WTC11 (cell line): ENCODE measurements at regions not wholly inside any gene's neighbourhood (a gene's known extent, or its start where the extent isn't known, plus 50 kb on each side); places are given as distances from the start of the nearest gene placed in this dataset.

Source experiments
- ATF1 ChIP-seq: sonication (generic); formaldehyde crosslinking; IDR thresholded peaks from 2 replicates; pipeline ENCODE4 v1.8.1; 2023; ENCODE audit warnings: mild to moderate bottlenecking, moderate library complexity, missing genetic modification reagents
- E2F5 ChIP-seq: sonication (generic); formaldehyde crosslinking; IDR thresholded peaks from 2 replicates; pipeline ENCODE4 v1.8.1; 2022; ENCODE audit warnings: mild to moderate bottlenecking, moderate library complexity, missing genetic modification reagents
- JUN ChIP-seq: sonication (generic); formaldehyde crosslinking; IDR thresholded peaks from 2 replicates; pipeline ENCODE4 v1.8.0; 2023; ENCODE audit warnings: mild to moderate bottlenecking, missing genetic modification reagents
- NFYB ChIP-seq: sonication (generic); formaldehyde crosslinking; conservative IDR thresholded peaks from 2 replicates; pipeline ENCODE4 v1.8.0; 2022; ENCODE audit warnings: low read depth, missing genetic modification reagents
- NR3C1 ChIP-seq: sonication (generic); formaldehyde crosslinking; conservative IDR thresholded peaks from 2 replicates; pipeline ENCODE4 v1.8.1; 2023; ENCODE audit warnings: low read depth, mild to moderate bottlenecking, missing genetic modification reagents
- ZNF121 ChIP-seq: sonication (generic); formaldehyde crosslinking; IDR thresholded peaks from 2 replicates; pipeline ENCODE4 v1.8.0; 2023; ENCODE audit warnings: missing genetic modification reagents
- TF ChIP-seq, protein P1 (sequence below): fragments of 200-600 bp; IDR thresholded peaks from 2 replicates; pipeline ENCODE4 v1.8.0; 2022; ENCODE audit warnings: antibody characterized with exemption
- TF ChIP-seq, protein P2 (sequence below): sonication (generic); formaldehyde crosslinking; IDR thresholded peaks from 2 replicates; pipeline ENCODE4 v1.8.0; 2022; ENCODE audit warnings: missing genetic modification reagents
- TF ChIP-seq, protein P3 (sequence below): sonication (generic); formaldehyde crosslinking; IDR thresholded peaks from 2 replicates; pipeline ENCODE4 v1.8.0; 2023; ENCODE audit warnings: mild to moderate bottlenecking, missing genetic modification reagents

GRCh38 chr5:38608874-38609273 lies 52.4 kb upstream of the LIFR start:
- TF ChIP-seq, protein P1, sequence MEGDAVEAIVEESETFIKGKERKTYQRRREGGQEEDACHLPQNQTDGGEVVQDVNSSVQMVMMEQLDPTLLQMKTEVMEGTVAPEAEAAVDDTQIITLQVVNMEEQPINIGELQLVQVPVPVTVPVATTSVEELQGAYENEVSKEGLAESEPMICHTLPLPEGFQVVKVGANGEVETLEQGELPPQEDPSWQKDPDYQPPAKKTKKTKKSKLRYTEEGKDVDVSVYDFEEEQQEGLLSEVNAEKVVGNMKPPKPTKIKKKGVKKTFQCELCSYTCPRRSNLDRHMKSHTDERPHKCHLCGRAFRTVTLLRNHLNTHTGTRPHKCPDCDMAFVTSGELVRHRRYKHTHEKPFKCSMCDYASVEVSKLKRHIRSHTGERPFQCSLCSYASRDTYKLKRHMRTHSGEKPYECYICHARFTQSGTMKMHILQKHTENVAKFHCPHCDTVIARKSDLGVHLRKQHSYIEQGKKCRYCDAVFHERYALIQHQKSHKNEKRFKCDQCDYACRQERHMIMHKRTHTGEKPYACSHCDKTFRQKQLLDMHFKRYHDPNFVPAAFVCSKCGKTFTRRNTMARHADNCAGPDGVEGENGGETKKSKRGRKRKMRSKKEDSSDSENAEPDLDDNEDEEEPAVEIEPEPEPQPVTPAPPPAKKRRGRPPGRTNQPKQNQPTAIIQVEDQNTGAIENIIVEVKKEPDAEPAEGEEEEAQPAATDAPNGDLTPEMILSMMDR, result no peak
- TF ChIP-seq NR3C1, result no peak
- TF ChIP-seq NFYB (CRISPR knock-in tag), result no peak
- TF ChIP-seq ZNF121, result no peak
- TF ChIP-seq ATF1 (CRISPR knock-in tag), result no peak
- TF ChIP-seq, protein P2, sequence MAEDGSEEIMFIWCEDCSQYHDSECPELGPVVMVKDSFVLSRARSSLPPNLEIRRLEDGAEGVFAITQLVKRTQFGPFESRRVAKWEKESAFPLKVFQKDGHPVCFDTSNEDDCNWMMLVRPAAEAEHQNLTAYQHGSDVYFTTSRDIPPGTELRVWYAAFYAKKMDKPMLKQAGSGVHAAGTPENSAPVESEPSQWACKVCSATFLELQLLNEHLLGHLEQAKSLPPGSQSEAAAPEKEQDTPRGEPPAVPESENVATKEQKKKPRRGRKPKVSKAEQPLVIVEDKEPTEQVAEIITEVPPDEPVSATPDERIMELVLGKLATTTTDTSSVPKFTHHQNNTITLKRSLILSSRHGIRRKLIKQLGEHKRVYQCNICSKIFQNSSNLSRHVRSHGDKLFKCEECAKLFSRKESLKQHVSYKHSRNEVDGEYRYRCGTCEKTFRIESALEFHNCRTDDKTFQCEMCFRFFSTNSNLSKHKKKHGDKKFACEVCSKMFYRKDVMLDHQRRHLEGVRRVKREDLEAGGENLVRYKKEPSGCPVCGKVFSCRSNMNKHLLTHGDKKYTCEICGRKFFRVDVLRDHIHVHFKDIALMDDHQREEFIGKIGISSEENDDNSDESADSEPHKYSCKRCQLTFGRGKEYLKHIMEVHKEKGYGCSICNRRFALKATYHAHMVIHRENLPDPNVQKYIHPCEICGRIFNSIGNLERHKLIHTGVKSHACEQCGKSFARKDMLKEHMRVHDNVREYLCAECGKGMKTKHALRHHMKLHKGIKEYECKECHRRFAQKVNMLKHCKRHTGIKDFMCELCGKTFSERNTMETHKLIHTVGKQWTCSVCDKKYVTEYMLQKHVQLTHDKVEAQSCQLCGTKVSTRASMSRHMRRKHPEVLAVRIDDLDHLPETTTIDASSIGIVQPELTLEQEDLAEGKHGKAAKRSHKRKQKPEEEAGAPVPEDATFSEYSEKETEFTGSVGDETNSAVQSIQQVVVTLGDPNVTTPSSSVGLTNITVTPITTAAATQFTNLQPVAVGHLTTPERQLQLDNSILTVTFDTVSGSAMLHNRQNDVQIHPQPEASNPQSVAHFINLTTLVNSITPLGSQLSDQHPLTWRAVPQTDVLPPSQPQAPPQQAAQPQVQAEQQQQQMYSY (CRISPR knock-in tag), result no peak
- TF ChIP-seq E2F5 (CRISPR knock-in tag), result no peak
- TF ChIP-seq JUN (CRISPR knock-in tag), result no peak
- TF ChIP-seq, protein P3, sequence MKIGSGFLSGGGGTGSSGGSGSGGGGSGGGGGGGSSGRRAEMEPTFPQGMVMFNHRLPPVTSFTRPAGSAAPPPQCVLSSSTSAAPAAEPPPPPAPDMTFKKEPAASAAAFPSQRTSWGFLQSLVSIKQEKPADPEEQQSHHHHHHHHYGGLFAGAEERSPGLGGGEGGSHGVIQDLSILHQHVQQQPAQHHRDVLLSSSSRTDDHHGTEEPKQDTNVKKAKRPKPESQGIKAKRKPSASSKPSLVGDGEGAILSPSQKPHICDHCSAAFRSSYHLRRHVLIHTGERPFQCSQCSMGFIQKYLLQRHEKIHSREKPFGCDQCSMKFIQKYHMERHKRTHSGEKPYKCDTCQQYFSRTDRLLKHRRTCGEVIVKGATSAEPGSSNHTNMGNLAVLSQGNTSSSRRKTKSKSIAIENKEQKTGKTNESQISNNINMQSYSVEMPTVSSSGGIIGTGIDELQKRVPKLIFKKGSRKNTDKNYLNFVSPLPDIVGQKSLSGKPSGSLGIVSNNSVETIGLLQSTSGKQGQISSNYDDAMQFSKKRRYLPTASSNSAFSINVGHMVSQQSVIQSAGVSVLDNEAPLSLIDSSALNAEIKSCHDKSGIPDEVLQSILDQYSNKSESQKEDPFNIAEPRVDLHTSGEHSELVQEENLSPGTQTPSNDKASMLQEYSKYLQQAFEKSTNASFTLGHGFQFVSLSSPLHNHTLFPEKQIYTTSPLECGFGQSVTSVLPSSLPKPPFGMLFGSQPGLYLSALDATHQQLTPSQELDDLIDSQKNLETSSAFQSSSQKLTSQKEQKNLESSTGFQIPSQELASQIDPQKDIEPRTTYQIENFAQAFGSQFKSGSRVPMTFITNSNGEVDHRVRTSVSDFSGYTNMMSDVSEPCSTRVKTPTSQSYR (CRISPR knock-in tag), result no peak
